Epithelial cell of esophagus (primary cell): ENCODE measurements at regions not wholly inside any gene's neighbourhood (a gene's known extent, or its start where the extent isn't known, plus 50 kb on each side); places are given as distances from the start of the nearest gene placed in this dataset.
"Not testable (repeated sequence)": the region's sequence is repeated elsewhere in the genome, so short reads cannot be mapped to it uniquely, and the experiment has no call there.

Experiments used
- DNase-seq: peaks from one replicate; pipeline ENCODE4 v3.0.0; 2010; ENCODE audit warnings: low read depth
- H3K4me3 ChIP-seq: 2 replicates; pipeline ENCODE4 v1.5.1; 2011; ENCODE audit warnings: mild to moderate bottlenecking, low read length, control low read depth
- CTCF ChIP-seq: IDR thresholded peaks from 2 replicates; pipeline ENCODE4 v1.5.1; 2011; ENCODE audit warnings: low read depth, mild to moderate bottlenecking, low read length, control low read depth, inconsistent platforms; ENCODE audit not compliant: insufficient read depth; ENCODE audit errors: missing control alignments

- H3K4me3 ChIP-seq = no peak overlapping the region
- TF ChIP-seq CTCF = no peak
- peak; percentile 20 for DNase-seq
Measured at GRCh38 chrX:114071412-114071811, 512.5 kb upstream of the HTR2C start.

GRCh38 chrX:114065577-114066223 lies 518.2 kb upstream of the HTR2C start:
- DNase-seq = peak; percentile 54
- H3K4me3 ChIP-seq = no peak overlapping the region
- TF ChIP-seq CTCF = no peak

- no peak overlapping the region for H3K4me3 ChIP-seq
- no peak for TF ChIP-seq CTCF
- DNase-seq = no peak
Measured at GRCh38 chrX:114061226-114061625, 522.7 kb upstream of the HTR2C start.

- DNase-seq = no peak
- no peak for TF ChIP-seq CTCF
- no peak overlapping the region for H3K4me3 ChIP-seq
Measured at GRCh38 chrX:114058988-114059418, 524.9 kb upstream of the HTR2C start.

- DNase-seq, H3K4me3 ChIP-seq: not testable (repeated sequence)
Measured at GRCh38 chrX:114057422-114057821, 526.5 kb upstream of the HTR2C start.

GRCh38 chrX:114051667-114052315 lies 532.1 kb upstream of the HTR2C start:
- TF ChIP-seq CTCF = no peak
- DNase-seq = no peak
- no peak overlapping the region for H3K4me3 ChIP-seq

GRCh38 chrX:114050075-114050796 lies 533.6 kb upstream of the HTR2C start:
- no peak for DNase-seq

More at GRCh38 chrX:114050075-114050796, 533.6 kb upstream of the HTR2C start:
- H3K4me3 ChIP-seq = no peak overlapping the region
- no peak for TF ChIP-seq CTCF
